Suppressor macrophage treated with lipopolysaccharide for 4 hours (primary cell): ENCODE measurements at regions not wholly inside any gene's neighbourhood (a gene's known extent, or its start where the extent isn't known, plus 50 kb on each side); places are given as distances from the start of the nearest gene placed in this dataset.

Source experiments
- DNase-seq: peaks from one replicate; pipeline ENCODE4 v3.0.0-alpha.2; 2020

DNA sequence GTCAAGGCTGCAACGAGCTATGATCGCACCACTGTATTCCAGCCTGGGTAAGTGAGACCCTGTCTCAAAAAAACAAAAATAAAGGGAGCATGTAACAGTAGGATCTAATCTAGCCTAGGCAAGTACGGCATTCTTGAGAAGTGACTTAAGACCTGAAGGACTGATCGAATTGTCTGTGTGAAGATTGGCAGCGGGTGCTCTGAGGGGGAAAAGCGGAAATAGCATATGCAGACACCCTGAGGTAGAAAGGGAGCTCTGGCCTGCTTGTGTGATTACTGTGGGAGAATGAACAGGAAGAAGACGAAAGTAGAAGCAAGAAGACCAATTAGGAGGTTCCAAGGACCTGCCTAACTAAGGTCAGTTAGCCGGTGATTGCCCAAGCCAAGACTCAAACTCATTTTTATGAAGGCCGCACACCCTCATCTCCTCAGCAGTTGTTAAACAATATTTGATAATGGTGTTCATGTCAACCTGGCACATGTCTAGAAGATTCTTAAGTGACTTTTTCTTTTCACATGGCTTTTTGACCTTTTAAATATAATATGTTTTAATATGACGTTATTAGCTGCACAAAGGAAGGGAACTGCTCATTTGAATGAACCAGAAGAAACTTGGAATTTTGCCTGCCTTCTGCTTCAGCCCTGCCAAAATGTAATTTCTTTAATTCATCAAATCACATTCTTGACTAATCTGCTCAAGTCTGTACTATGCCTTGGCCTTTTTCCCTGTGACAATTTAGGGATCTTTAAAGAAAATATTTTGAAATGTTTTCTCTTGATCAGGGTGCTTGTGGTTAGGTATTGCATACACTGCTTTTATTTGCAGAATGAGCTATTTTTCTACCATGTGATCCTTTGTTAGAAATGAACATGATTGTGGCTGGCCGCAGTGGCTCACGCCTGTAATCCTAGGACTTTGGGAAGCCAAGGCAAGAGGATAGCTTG lies 289.2 kb upstream of the DMRT1 start:
- DNase-seq: no peak

DNA sequence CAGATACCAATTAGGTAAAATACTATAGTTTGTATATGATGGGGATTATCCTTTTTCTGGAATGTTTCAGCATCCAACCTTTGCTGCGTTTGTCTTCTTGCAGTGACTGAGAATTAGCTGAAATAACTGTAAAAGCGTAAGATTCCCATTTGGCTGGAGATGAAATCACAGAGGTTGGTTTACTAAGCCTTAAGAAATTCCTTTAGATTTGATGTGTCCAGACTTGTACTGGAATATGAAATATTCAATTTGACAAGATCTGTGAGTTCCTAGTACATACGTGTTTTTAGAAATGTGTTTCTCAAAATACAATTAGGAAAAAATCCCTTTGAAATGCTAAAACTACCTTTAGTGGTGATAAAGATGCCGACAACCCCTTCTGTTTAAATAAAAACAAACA lies 286.0 kb upstream of the DMRT1 start:
- DNase-seq: no peak

DNA sequence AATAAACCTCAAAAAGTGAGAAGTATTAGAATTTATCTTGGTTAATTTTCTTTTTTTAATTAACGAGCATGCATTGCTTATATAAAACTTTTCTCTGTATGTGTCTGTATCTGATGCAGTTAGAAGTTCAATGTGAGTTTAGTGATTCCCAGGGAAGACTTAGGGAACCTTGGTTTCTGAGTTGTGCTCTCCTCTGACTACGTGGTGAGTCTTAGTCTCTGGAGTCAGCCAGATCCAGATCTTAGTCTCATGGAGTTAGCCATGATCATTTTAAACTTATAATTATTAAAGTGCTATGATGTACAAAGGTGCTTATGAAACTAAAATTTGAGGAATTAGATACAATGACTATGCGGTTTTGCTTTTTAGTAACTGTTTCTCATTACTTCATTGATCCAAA lies 285.3 kb upstream of the DMRT1 start:
- no peak for DNase-seq

DNA sequence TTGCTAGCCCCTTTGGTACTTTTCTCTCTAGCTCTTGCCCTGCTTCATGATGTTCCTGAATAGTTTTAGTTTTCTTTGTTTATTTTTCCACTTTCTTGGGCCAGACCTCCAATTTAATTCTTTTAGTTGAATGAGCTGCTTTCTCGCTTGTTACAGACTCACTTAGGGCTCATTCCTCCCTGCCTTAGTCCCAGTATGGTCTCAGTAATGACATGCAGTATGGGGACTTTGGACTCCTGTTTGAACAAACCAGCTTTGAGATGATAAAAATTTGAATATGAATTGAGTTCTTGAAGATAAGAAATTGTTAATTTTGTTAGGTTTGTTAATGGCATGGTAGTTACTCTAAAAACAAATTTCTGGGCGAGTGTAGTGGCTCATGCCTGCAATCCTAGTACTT lies 284.8 kb upstream of the DMRT1 start:
- no peak for DNase-seq

DNA sequence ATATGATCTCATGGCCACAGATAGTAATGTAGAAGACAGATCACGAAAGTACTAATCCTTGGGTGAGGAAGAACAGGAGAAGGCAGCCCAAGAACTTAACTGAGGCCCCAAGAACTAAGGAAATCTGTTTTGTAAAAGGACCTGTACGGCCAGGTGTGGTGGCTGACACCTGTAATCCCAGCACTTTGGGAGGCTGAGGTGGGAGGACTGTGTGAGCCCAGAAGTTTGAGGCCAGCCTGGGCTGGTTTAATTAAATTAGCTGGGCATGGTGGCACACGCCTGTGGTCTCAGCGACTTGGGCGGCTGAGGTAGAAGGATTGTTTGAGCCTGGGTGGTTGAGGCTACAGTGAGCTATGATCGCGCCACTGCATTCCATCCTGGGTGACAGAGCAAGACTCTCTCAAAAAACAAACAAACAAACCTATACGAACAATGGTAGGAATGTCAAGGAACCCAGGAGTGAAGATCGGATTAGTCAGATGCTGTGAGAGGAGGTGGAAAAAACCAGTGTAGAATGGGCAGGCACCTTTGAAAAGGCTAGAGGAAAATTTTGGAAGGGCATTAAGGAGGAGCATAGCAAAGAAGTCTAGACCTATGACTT lies 283.8 kb upstream of the DMRT1 start:
- no peak for DNase-seq

DNA sequence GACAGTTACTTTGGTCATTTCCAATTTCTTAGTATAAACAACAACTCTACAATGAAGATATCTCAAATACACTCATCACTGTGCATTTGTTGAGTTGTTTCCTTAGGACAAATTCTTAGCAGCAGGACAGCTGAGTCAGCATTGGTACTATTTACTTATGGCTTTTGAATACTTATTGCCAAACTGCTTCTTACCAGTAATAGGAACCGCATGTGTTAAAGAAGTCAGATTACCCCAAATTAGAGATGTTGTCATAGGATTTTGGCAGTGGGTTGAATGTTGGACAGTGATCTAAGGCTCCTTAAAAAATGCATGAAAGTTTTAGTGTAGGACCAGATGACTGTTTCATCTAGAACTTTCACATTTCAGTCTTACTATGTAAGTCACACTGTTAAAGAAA lies 280.1 kb upstream of the DMRT1 start:
- DNase-seq: no peak

DNA sequence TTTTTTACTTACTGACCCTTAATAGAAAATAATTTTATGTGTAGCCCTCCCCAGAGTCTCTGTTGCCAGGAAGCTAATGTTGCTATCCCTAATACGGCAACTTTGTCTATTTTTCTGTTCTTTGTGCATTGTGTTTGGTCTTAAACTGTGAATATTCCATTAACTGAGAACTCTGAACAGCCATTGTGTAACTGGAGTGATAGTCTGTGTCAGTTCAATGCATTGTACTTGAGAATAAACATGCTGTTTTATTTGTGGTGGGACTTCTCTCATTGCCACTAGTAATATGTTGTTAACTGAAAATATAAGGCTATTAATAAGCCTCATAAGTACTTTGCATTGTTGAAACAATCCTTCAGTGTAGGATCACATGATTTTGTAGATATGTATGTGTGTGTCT lies 278.3 kb upstream of the DMRT1 start:
- no peak for DNase-seq

DNA sequence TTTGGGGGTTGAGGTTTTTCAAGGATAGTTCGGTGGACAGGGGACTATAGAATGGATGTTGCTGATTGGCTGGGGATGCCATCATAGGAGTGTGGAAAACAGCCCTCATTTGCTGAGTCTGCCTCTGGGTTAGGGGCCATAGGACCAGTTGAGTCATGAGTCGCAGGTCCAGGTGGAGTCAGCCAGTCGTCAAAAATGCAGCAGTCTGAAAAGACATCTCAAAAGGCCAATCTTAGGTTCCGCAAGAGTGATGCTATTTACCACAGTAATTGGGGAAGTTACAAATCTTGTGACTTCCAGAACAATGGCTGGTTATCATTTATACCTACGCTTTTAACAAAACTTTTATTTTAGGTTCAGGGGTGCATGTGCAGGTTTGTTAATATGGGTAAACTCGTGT lies 276.0 kb upstream of the DMRT1 start:
- no peak for DNase-seq

DNA sequence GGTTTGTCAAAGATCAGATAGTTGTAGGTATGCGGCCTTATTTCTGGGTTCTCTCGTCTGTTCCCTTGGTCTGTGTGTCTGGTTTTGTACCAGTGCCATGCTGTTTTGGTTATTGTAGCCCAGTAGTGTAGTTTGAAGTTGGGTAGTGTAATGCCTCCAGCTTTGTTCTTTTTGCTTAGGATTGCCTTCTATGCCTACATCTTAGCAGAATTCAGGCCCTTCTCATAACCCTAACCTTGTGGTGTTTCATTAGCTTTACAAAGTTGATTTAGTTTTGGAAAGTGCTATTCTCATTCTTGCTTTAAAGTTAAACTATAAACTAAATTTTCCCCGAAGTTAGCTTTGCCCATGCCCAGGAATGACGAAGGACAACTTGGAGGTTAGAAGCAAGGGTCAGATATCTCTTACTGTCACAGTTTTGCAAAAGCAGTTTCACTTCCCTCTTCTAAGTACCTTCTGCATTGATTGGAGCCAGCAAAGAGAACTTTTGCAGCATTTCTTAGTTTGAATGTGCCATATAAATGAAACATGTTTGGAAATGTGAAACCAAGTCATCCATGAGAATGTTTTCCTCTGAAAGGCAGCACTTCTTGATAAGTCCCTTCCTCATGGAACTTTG lies 274.3 kb upstream of the DMRT1 start:
- DNase-seq: peak; percentile 59

DNA sequence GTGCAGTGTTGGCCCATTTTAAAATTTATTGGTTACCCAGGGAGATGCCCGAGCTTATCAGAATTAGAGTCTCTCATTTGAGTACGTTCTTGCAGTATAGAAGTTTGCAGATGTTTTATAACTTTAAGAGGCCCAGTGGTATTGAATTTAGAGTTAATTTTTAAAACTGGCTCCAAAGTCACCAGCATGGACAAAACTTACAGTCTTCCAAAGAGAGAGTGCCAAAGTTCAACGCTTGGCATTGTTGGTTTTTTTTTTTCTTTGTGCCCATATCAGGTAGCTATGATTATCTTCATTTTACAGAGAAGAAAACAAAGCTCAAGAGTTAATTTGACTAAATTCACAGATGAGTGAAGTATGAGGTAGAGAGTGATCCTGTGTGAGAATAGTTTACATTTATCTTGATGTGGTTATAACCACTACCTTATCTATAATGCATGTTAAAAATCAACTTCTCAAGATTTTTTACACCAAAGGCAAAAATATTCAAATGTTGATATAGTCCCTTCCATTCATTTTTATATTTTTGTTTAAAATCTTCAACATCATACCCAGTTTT lies 273.7 kb upstream of the DMRT1 start:
- DNase-seq: no peak

DNA sequence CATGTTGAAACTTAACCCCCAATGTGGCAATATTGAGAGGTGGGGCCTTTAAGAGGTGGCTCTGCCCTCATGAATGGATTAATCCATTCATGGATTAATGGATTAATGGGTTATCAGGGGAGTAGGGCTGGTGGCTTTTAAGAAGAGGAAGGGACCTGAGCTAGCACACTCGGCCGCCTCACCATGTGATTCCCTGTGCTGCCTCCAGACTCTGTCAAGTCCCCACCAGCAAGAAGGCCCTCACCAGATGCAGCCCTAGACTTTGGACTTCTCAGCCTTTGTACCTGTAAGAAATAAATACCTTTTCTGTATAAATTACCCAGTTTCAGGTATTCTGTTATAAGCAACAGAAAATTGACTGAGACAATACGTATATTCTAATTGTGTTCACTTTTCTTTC lies 272.2 kb upstream of the DMRT1 start:
- DNase-seq: no peak

DNA sequence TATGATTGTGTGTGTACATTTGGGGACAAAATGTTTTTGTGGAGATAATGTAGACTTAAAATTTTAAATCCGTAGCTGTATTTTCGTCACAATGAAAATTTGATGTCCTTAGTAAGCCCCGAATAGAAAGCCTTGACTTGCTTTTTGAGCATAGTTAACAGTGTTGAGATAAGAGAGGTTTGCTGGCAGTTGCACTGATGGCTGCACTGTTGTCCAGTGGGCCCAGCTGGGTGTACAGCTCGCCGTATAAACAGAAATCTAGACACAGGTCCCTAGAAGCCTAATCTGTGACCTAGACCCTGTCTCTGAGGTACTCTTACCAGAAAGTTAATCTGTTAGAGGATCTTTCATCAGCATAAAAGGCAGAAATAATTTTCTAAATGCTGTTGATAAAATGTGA lies 271.3 kb upstream of the DMRT1 start:
- DNase-seq: no peak

DNA sequence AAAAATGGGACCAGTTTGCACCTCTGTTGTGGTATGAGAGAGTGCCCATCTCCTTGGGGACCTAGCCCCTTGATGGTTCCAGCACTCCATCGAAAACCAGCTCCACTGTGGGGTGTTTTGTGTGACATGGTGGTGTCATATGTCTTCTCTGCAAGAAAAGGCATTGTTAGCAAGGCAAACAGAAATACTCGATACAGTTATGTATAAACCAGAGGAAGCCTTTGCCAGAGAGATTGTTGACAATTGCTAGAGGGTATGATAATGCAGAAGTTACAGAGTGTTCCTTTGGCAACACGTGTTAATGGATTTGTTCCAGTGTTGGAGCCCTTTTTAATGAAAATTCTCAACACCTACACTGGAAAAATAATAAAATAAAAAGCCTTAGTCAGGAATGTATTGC lies 270.4 kb upstream of the DMRT1 start:
- DNase-seq: no peak

DNA sequence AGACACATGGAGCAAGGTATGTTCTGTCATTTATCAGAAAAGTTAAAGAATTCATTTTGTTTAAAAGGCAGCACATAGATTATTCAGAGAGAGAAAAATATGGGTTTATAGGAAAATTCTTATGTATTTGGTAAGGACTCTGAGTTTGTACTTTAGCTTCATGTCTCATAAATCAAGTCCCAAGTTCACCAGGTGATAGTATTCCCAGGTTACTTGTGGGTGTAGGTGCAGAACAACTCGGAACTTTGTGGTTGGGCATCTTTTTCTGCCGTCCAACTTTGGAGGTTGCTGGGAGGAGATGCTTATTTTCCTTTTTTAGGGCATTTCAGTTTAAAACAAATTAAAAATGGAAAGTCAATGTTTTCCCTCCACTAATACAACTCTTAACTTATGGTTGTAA lies 269.8 kb upstream of the DMRT1 start:
- no peak for DNase-seq

DNA sequence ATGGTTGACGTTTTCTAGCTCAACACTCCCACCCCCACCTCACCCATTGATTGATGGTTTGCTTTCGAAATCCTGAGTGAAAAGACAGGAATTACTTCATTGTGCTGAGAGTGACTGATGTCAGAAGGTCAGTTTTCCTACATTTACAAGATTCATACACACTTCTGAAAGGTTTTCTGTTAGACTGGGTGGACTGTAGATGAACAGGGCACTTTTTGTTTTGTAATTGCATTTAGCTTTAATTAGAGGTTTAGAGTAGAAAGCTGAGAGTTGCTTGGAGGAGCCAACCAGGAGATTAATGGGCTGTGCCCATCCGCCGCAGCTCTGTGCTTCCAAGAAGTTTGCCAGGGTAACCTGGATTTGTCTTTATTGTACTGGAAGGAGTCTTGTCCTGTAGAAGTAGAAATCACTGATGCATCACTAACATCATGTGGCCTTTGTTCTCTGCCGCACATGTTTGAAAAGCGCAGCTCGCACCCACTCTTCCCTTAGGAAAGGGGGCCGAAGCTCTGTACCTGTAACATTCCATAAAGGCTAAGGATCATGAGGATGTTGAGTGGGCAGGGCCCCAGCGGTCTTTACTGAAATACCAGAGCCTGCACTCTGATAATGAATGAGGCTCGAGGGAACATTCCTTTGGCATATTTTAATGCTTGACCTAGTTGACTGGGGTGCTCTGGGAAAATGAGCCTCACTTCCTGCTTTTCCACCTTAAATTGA lies 267.6 kb upstream of the DMRT1 start:
- no peak for DNase-seq

DNA sequence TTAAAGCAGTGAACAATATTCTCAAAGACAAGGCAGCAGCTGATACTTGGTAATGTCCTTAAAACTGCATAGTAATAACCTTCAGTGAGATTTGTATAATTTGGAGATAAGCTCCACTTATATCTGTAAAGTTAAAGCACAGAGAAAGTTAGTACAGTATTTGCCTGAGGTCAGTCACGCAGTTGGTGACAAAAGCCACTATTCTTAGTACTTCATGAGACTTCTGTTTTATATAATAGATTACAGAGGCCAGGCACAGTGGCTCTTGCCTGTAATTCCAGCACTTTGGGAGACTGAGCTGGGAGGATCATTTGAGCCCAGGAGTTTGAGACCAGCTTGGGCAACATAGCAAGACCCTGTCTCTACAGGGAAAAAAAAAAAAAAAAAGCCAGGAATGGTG lies 266.4 kb upstream of the DMRT1 start:
- DNase-seq: no peak

DNA sequence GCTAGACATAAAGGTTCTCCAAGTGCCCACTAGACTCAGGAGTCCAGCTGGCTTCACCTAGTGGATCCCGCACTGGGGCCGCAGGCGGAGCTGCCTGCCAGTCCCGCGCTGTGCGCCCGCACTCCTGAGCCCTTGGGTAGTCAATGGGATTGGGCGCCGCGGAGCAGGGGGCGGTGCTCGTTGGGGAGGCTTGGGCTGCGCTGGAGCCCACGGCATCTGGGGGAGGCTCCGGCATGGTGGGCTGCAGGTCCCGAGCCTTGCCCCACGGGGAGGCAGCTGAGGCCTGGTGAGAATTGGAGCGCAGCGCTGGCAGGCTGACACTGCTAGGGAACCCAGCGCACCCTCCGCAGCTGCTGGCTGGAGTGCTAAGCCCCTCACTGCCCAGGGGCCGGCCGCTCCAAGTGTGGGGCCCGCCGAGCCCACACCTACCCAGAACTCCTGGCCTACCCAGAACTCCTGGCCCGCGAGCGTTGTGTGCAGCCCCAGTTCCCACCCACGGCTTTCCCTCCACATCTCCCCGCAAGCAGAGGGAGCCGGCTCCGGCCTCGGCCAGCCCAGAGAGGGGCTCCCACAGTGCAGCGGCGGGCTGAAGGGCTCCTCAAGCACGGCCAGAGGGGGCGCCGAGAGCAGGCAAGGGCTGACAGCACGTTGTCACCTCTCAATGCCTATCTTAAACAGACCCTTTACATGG lies 260.7 kb upstream of the DMRT1 start:
- DNase-seq: no peak

DNA sequence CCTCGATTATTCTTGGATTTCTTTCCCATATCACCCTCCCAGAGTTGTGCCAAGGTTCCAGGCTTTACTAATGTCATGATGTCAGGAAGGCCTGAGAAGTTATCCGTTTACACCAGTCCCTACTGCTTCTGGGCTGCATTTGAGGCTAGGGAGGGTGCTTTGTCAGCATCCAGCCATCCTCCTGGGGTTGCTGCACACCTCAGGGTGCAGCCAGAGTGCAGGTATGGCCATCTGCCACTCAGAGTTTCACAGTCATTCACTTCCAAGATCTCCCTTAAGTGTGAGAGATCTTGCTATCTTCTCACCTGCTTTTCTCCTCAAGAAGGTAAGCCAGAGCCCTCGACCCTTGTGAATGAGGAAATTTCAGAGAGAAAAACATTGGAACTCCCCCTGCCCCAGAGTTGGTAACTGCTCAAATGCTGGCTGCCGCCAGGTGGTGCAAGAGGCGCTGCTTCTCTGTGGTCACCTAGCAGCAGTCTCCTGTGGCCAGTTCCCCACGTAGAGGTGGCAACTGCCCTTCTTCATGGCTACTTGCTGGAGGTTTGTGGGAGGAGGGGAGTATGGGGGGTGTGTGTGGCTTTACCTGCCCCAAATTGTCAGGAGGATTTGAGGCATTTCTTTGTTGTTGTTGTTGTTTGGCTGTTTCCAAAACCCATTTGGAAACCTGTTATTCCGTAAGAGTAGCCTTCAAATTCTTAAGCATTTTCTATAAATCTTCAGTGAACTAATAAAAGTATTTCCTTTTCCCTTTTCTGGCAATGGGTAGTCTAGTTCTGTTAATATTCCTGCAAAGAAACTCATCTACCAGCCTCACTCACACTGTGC lies 259.6 kb upstream of the DMRT1 start:
- no peak for DNase-seq

DNA sequence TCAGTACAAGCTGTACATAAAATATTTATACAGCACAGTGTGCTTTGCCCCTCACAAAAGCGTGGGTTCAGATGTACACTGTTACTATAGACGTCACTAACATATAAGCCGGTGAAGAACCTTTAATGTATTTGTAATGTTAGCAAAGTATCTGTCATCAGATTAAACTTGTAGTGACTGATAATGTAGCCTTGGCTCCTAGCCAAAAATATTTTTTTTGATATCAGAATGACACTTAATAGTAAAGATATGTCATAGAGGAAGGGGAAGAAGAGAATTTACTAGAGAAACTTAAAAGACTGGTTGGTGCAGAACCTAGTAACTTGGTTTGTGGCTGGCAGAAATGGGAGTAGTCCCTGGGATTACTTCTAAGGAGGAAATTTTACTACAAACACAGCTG lies 258.7 kb upstream of the DMRT1 start:
- no peak for DNase-seq

DNA sequence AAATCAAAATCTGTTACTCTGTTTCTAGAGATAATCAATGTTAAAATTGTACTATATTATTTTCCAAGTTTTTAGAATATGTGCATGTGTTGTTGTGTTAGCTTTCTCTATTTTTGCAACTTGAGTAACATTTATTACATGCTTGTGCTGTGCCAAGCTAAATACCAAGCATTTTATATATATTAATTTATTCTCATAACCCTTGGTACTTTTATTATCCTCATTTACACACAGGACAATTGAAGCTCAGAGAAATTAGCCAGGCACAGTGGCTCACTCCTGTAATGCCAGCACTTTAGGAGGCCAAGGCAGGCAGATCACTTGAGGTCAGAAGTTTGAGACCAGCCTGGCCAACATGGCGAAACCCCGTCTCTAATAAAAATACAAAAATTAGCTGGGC lies 254.0 kb upstream of the DMRT1 start:
- no peak for DNase-seq

DNA sequence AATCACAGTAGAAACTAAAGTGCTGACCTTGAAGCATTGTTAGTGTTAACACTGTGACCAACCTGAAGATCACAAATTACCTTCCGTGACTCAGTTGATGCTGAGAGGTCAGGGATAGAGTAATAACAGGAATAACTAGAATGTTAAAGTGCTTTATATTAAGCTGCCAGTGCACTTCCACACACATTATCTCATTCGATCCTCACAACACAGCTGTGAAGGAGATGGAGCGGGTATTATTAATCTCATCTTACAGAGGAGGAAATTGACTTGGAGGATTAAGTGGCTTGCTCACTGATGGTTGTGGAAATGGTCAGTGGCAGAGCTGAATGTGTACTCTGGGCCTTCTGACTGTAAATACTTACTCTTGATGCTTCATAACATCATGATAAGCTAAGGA lies 252.5 kb upstream of the DMRT1 start:
- DNase-seq: no peak

DNA sequence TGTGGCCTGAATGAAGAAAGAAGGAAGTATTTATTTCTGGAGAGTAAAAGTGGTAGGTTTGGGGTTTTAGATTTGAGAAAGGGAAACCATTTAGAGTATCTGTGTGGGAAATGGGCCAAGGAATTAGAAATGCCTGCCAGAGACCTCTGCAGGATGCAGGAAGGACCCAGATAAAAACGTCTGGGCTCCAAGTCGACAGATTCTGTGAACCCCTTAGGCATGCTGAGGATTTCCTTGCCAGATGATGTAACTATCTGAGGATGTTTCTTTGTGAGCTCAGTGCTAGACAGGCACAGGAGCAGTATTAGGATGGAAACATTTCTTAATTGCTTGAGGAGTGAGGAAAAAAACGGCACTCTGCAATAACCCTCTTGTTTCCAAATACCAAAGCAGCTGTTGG lies 251.8 kb upstream of the DMRT1 start:
- DNase-seq: no peak
